ENCODE measurements at regions not wholly inside any gene's neighbourhood (a gene's known extent, or its start where the extent isn't known, plus 50 kb on each side); places are given as distances from the start of the nearest gene placed in this dataset.

GRCh38 chr16:9262941-9263715 is 171.7 kb downstream of the HAPSTR1 start:
- H3K36me3 Mint-ChIP-seq = no peaks in the 10 kb centered on the region
- intact Hi-C loops (cut with micrococcal nuclease) = no loop called here
- DNase-seq = no peak
- Histone ChIP-seq H3K27ac (ENCODE audit: low read length) (no peak overlapping the region), H3K36me3 (ENCODE audit: control insufficient read depth, insufficient read depth, low read length) (no peaks in the 10 kb centered on the region), H3K27me3 (ENCODE audit: control insufficient read depth, insufficient read depth, low read length) (no peaks in the 10 kb centered on the region), H3K9me3 (ENCODE audit: control insufficient read depth, insufficient read depth, low read length) (no peaks in the 10 kb centered on the region), H3K4me1 (ENCODE audit: control insufficient read depth, insufficient read depth, low read length) (no peaks in the 10 kb centered on the region), H3K4me3 (ENCODE audit: low read length) (no peak overlapping the region)
- H3K4me3 Mint-ChIP-seq = no peak overlapping the region
- no peaks in the 10 kb centered on the region for H3K9me3 Mint-ChIP-seq
- peaks cover 0 to 6% of the 10 kb centered on the region in 2 donors for H3K4me1 Mint-ChIP-seq
- H3K27me3 Mint-ChIP-seq (ENCODE audit: low read depth in 2 of 2) = peaks cover 23 to 47% of the 10 kb centered on the region in 2 donors
- no peak for ATAC-seq
- no peak for TF ChIP-seq CTCF (IDR thresholded peaks at IDR 0.05)
- H3K27ac Mint-ChIP-seq = no peak overlapping the region
- 86% methylated on average over 13 of the region's 15 CpGs for WGBS (ENCODE audit: insufficient coverage)

GRCh38 chr16:9264067-9264466 is 172.6 kb downstream of the HAPSTR1 start:
- H3K27ac Mint-ChIP-seq = no peak overlapping the region
- Histone ChIP-seq H3K4me3 (ENCODE audit: low read length) (no peak overlapping the region), H3K9me3 (ENCODE audit: control insufficient read depth, insufficient read depth, low read length) (no peaks in the 10 kb centered on the region), H3K27ac (ENCODE audit: low read length) (no peak overlapping the region), H3K4me1 (ENCODE audit: control insufficient read depth, insufficient read depth, low read length) (no peaks in the 10 kb centered on the region), H3K27me3 (ENCODE audit: control insufficient read depth, insufficient read depth, low read length) (no peaks in the 10 kb centered on the region), H3K36me3 (ENCODE audit: control insufficient read depth, insufficient read depth, low read length) (no peaks in the 10 kb centered on the region)
- H3K36me3 Mint-ChIP-seq = no peaks in the 10 kb centered on the region
- no peak for TF ChIP-seq CTCF (IDR thresholded peaks at IDR 0.05)
- no peak for DNase-seq
- no peaks in the 10 kb centered on the region for H3K4me1 Mint-ChIP-seq
- 71% methylated on average over 4 of the region's 5 CpGs for WGBS (ENCODE audit: insufficient coverage)
- no peak overlapping the region for H3K4me3 Mint-ChIP-seq
- peaks cover 23 to 49% of the 10 kb centered on the region in 2 donors for H3K27me3 Mint-ChIP-seq (ENCODE audit: low read depth in 2 of 2)
- ATAC-seq = no peak
- intact Hi-C loops (cut with micrococcal nuclease) = no loop called here
- H3K9me3 Mint-ChIP-seq = no peaks in the 10 kb centered on the region

- ATAC-seq (no peak), DNase-seq (no peak)
- Histone ChIP-seq H3K27ac (ENCODE audit: low read length) (no peak overlapping the region), H3K4me1 (ENCODE audit: control insufficient read depth, insufficient read depth, low read length) (no peaks in the 10 kb centered on the region), H3K9me3 (ENCODE audit: control insufficient read depth, insufficient read depth, low read length) (no peaks in the 10 kb centered on the region), H3K27me3 (ENCODE audit: control insufficient read depth, insufficient read depth, low read length) (no peaks in the 10 kb centered on the region), H3K36me3 (ENCODE audit: control insufficient read depth, insufficient read depth, low read length) (no peaks in the 10 kb centered on the region), H3K4me3 (ENCODE audit: low read length) (no peak overlapping the region)
- Mint-ChIP-seq H3K27me3 (ENCODE audit: low read depth in 2 of 2) (peaks cover 24 to 46% of the 10 kb centered on the region in 2 donors), H3K4me3 (no peak overlapping the region), H3K36me3 (no peaks in the 10 kb centered on the region), H3K9me3 (peaks cover 0 to 2% of the 10 kb centered on the region in 2 donors), H3K4me1 (no peaks in the 10 kb centered on the region), H3K27ac (no peak overlapping the region)
- intact Hi-C loops (cut with micrococcal nuclease) = no loop called here
- 78% methylated on average over 4 of the region's 4 CpGs for WGBS (ENCODE audit: insufficient coverage)
- TF ChIP-seq CTCF (IDR thresholded peaks at IDR 0.05) = no peak
These were observed 177.0 kb downstream of the HAPSTR1 start for GRCh38 chr16:9268446-9268845.

- WGBS (ENCODE audit: insufficient coverage) = 73% methylated on average over 2 of the region's 2 CpGs
- H3K36me3 ChIP-seq (ENCODE audit: control insufficient read depth, insufficient read depth, low read length) = no peaks in the 10 kb centered on the region
- TF ChIP-seq CTCF (IDR thresholded peaks at IDR 0.05) = no peak
- H3K27ac ChIP-seq (ENCODE audit: low read length) = no peak overlapping the region
- H3K27me3 ChIP-seq (ENCODE audit: control insufficient read depth, insufficient read depth, low read length) = no peaks in the 10 kb centered on the region
- H3K27me3 Mint-ChIP-seq (ENCODE audit: low read depth in 2 of 2) = peaks cover 22 to 33% of the 10 kb centered on the region in 2 donors
- no peaks in the 10 kb centered on the region for H3K4me1 Mint-ChIP-seq
- peaks cover 0 to 2% of the 10 kb centered on the region in 2 donors for H3K9me3 Mint-ChIP-seq
- ATAC-seq (no peak), DNase-seq (no peak)
- H3K4me1 ChIP-seq (ENCODE audit: control insufficient read depth, insufficient read depth, low read length) = no peaks in the 10 kb centered on the region
- no peak overlapping the region for H3K27ac Mint-ChIP-seq
- no peak overlapping the region for H3K4me3 Mint-ChIP-seq
- H3K9me3 ChIP-seq (ENCODE audit: control insufficient read depth, insufficient read depth, low read length) = no peaks in the 10 kb centered on the region
- H3K36me3 Mint-ChIP-seq = no peaks in the 10 kb centered on the region
- intact Hi-C loops (cut with micrococcal nuclease) = no loop called here
- no peak overlapping the region for H3K4me3 ChIP-seq (ENCODE audit: low read length)
These were observed 179.0 kb downstream of the HAPSTR1 start for GRCh38 chr16:9270424-9270823.
